Stomach (tissue), 8 donors: ENCODE measurements at regions not wholly inside any gene's neighbourhood (a gene's known extent, or its start where the extent isn't known, plus 50 kb on each side); places are given as distances from the start of the nearest gene placed in this dataset.
"Not testable (repeated sequence)": the region's sequence is repeated elsewhere in the genome, so short reads cannot be mapped to it uniquely, and the experiment has no call there.

Experiments used
- DNase-seq, 2 donors: peaks; one replicate each; pipeline versions ENCODE4 v3.0.0 to v3.0.0-alpha.2; 2013 to 2019
- H3K27ac ChIP-seq, 5 donors: fragments of 200-600 bp in 4 of 5; sonication (generic) in 4 of 5; one replicate each; pipeline ENCODE4 v1.5.1; 2013 to 2019; ENCODE audit warnings: mild to moderate bottlenecking in 1 of 5, moderate library complexity in 1 of 5
- H3K27me3 ChIP-seq, 3 donors: fragments of 200-600 bp; sonication (generic); one replicate each; pipeline ENCODE4 v1.5.1; 2017 to 2019; ENCODE audit warnings: mixed run types in 1 of 3
- H3K36me3 ChIP-seq, 4 donors: fragments of 200-600 bp; sonication (generic); 1 replicate in 3 of 4; 2 replicates in 1 of 4; pipeline ENCODE4 v1.5.1; 2016 to 2019
- H3K4me1 ChIP-seq, 4 donors: fragments of 200-600 bp; sonication (generic); one replicate each; pipeline ENCODE4 v1.5.1; 2016 to 2019
- H3K4me3 ChIP-seq, 4 donors: fragments of 200-600 bp; sonication (generic) in 3 of 4; one replicate each; pipeline ENCODE4 v1.5.1; 2016 to 2019; ENCODE audit warnings: mild to moderate bottlenecking in 1 of 4
- H3K9me3 ChIP-seq, 4 donors: fragments of 200-600 bp; sonication (generic); one replicate each; pipeline ENCODE4 v1.5.1; 2016 to 2019
- EP300 ChIP-seq: sonication (generic); formaldehyde crosslinking; IDR thresholded peaks from one replicate; pipeline ENCODE4 v1.6.1; 2017; ENCODE audit warnings: antibody characterized with exemption
- POLR2A ChIP-seq, 4 donors: fragments of 450-650 bp; IDR thresholded peaks; one replicate each; pipeline ENCODE4 v1.6.1; 2016; ENCODE audit warnings: antibody characterized with exemption in 4 of 4, control low read depth in 2 of 4, mild to moderate bottlenecking in 1 of 4, moderate library complexity in 1 of 4
- POLR2AphosphoS5 ChIP-seq, 3 donors: sonication (generic); formaldehyde crosslinking; IDR thresholded peaks; one replicate each; pipeline ENCODE4 v1.6.1; 2016; ENCODE audit warnings: antibody characterized with exemption in 3 of 3
- WGBS, 5 donors: extraction: QIAGEN DNeasy Blood & Tissue Kit in 3 of 5; methylation state at CpG; one replicate each; pipeline versions ENCODE4 v1.1.5 to v1.1.7; 2013 to 2018; 5-methylcytosine and 5-hydroxymethylcytosine counted together
- intact Hi-C: fragments of 100-400 bp; cut with DNase I; formaldehyde crosslinking; loops from one replicate; pipeline ENCODE4 v1.15.1; 2023; ENCODE audit warnings: low total_unique reads
- TF ChIP-seq, protein P1 (sequence below), 7 experiments: fragments of 450-650 bp in 4 of 7; fragments of 200-600 bp in 3 of 7; sonication (generic) in 3 of 7; IDR thresholded peaks; one replicate each; pipeline ENCODE4 v1.5.1; 2016 to 2019; ENCODE audit warnings: antibody characterized with exemption in 7 of 7, control low read depth in 2 of 7, mild to moderate bottlenecking in 1 of 7
- donor health status: healthy with polysubstance abuse.
- donor health status: Bipolar disorder and iron deficiency.
- donor health status: healthy.

DNA sequence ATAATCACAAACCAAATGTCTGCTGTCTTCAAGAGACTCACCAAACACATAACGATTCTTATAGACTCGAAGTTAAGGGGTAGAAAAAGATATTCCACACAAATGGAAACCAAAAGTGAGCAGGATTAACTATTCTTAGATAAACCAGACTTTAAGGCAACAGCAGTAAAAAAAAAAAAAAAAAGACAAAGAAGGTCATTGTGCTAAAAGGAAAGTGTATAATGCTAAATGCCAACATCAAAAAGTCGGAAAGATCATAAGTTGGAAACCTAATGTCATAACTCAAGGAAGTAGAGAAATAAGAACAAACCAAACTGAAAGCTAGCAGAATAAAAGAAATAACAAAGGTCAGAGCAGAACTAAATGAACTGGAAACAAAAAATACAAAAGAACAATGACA is 714.6 kb downstream of the SEMA5A start:
- no peak for DNase-seq
- TF ChIP-seq EP300: no peak
- TF ChIP-seq POLR2A (IDR thresholded peaks at IDR 0.05): no peak
- TF ChIP-seq POLR2AphosphoS5 (IDR thresholded peaks at IDR 0.05): no peak
- TF ChIP-seq, protein P1, sequence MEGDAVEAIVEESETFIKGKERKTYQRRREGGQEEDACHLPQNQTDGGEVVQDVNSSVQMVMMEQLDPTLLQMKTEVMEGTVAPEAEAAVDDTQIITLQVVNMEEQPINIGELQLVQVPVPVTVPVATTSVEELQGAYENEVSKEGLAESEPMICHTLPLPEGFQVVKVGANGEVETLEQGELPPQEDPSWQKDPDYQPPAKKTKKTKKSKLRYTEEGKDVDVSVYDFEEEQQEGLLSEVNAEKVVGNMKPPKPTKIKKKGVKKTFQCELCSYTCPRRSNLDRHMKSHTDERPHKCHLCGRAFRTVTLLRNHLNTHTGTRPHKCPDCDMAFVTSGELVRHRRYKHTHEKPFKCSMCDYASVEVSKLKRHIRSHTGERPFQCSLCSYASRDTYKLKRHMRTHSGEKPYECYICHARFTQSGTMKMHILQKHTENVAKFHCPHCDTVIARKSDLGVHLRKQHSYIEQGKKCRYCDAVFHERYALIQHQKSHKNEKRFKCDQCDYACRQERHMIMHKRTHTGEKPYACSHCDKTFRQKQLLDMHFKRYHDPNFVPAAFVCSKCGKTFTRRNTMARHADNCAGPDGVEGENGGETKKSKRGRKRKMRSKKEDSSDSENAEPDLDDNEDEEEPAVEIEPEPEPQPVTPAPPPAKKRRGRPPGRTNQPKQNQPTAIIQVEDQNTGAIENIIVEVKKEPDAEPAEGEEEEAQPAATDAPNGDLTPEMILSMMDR (IDR thresholded peaks at IDR 0.05): no peak
- no peaks in the 10 kb centered on the region for H3K4me1 ChIP-seq
- H3K9me3 ChIP-seq: no peaks in the 10 kb centered on the region
- H3K27ac ChIP-seq: no peak overlapping the region
- no peak overlapping the region for H3K4me3 ChIP-seq
- no peaks in the 10 kb centered on the region for H3K36me3 ChIP-seq
- no peaks in the 10 kb centered on the region for H3K27me3 ChIP-seq
- intact Hi-C loops: no loop called here
- WGBS, 5 donors: 32 to 77% (median 44%) methylated on average over 3 of the region's 3 CpGs

DNA sequence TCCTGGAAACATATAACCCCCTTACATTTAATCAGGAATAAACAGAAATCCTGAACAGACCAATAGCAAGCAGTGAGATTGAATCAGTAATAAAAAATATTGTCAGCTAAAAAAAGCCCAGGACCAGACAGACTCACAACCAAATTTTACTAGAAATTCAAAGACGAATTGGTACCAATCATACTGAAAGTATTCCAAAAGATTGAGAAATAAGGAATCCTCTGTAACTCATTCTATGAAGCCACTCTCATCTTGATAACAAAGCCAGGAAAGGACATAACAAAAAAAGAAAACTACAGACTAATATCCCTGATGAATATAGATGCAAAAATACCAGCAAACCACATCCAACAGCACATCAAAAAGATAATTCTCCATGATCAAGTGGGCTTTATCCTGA is 714.0 kb downstream of the SEMA5A start:
- no peak overlapping the region for H3K4me3 ChIP-seq
- 38 to 85% (median 77%) methylated on average over 1 of the region's 1 CpG for WGBS, 5 donors
- H3K27ac ChIP-seq: no peak overlapping the region
- H3K27me3 ChIP-seq: no peaks in the 10 kb centered on the region
- H3K9me3 ChIP-seq: no peaks in the 10 kb centered on the region
- DNase-seq: no peak
- no peaks in the 10 kb centered on the region for H3K36me3 ChIP-seq
- H3K4me1 ChIP-seq: no peaks in the 10 kb centered on the region
- intact Hi-C loops: no loop called here
- no peak for TF ChIP-seq POLR2AphosphoS5 (IDR thresholded peaks at IDR 0.05)
- TF ChIP-seq, protein P1 (IDR thresholded peaks at IDR 0.05): no peak
- no peak for TF ChIP-seq EP300
- no peak for TF ChIP-seq POLR2A (IDR thresholded peaks at IDR 0.05)

GRCh38 chr5:8839361-8840055 is 706.4 kb downstream of the SEMA5A start:
- Histone ChIP-seq H3K27me3 (no peaks in the 10 kb centered on the region), H3K36me3 (no peaks in the 10 kb centered on the region), H3K4me1 (no peaks in the 10 kb centered on the region), H3K4me3 (no peak overlapping the region), H3K27ac (no peak overlapping the region), H3K9me3 (peaks cover 0 to 12% (median 11%) of the 10 kb centered on the region in 4 donors)
- TF ChIP-seq, protein P1 (IDR thresholded peaks at IDR 0.05): no peak
- no peak for TF ChIP-seq POLR2A (IDR thresholded peaks at IDR 0.05)
- TF ChIP-seq POLR2AphosphoS5 (IDR thresholded peaks at IDR 0.05): no peak
- TF ChIP-seq EP300: no peak
- 84 to 92% (median 87%) methylated on average over 22 of the region's 22 CpGs for WGBS, 5 donors
- no peak for DNase-seq
- intact Hi-C loops: no loop called here

DNA sequence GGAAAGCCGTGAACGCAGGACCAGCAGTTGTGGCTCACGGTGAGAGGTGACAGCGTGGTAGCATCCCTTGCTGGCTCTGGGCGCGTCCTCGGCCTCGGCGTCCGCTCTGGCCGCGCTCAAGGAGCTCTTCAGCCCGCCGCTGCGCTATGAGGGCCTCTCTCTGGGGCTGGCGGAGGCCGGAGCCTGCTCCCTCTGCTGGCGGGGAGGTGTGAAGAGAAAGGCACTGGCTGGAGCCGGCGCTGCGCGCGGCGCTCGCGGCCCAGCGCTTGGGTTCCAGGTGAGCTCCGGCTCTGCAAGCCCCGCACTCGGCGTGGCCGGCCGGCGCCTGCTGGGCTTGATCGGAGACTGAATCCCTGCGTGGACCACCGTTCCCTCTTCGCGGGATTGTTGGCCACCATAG is 705.6 kb downstream of the SEMA5A start:
- H3K4me1 ChIP-seq: no peaks in the 10 kb centered on the region
- no peak overlapping the region for H3K27ac ChIP-seq
- no peaks in the 10 kb centered on the region for H3K27me3 ChIP-seq
- peaks cover 0 to 12% (median 11%) of the 10 kb centered on the region in 4 donors for H3K9me3 ChIP-seq
- no peaks in the 10 kb centered on the region for H3K36me3 ChIP-seq
- no peak for TF ChIP-seq POLR2A (IDR thresholded peaks at IDR 0.05)
- TF ChIP-seq, protein P1 (IDR thresholded peaks at IDR 0.05): no peak
- TF ChIP-seq EP300: no peak
- no peak for TF ChIP-seq POLR2AphosphoS5 (IDR thresholded peaks at IDR 0.05)
- 77 to 89% (median 79%) methylated on average over 30 to 39 of the region's 39 CpGs for WGBS, 5 donors
- intact Hi-C loops: no loop called here
- no peak for DNase-seq
- no peak overlapping the region for H3K4me3 ChIP-seq

- DNase-seq, intact Hi-C loops: not testable (repeated sequence)
- WGBS, 5 donors: 85 to 92% (median 91%) methylated on average over 8 of the region's 8 CpGs
These were observed 705.1 kb downstream of the SEMA5A start for GRCh38 chr5:8840746-8841145.

More at GRCh38 chr5:8840746-8841145, 705.1 kb downstream of the SEMA5A start:
- H3K4me3 ChIP-seq, H3K4me1 ChIP-seq, H3K27ac ChIP-seq, H3K27me3 ChIP-seq, H3K36me3 ChIP-seq: not testable (repeated sequence)
- H3K9me3 ChIP-seq: peaks cover 0 to 12% (median 11%) of the 10 kb centered on the region in 4 donors
